PC-3 (cell line): ENCODE measurements at regions not wholly inside any gene's neighbourhood (a gene's known extent, or its start where the extent isn't known, plus 50 kb on each side); places are given as distances from the start of the nearest gene placed in this dataset.

ENCODE experiments used
- ATAC-seq: fragments of 200-7000 bp; cut with Tn5 transposase; 2 replicates; pipeline ENCODE4 v1.9.1; 2020; ENCODE audit warnings: mild to moderate bottlenecking, moderate library complexity
- BruUV-seq: library from RNA; stranded (reverse); fragments of 400-500 nt; replicated peaks from 2 replicates; lab custom pipeline; 2021; lab: Mats Ljungman, UMichigan
- CTCF ChIA-PET: fragments of 300-600 bp; sonication (Branson Sonifier 250); formaldehyde crosslinking; loops from one replicate; lab custom pipeline; 2022; ENCODE audit warnings: antibody characterized with exemption; lab: Charles Lee
- POLR2A ChIA-PET: fragments of 300-600 bp; sonication (Branson Sonifier 250); formaldehyde crosslinking; loops from one replicate; lab custom pipeline; 2022; ENCODE audit warnings: antibody characterized with exemption; ENCODE audit not compliant: unreplicated experiment; lab: Charles Lee
- DNase-seq: peaks from one replicate; pipeline ENCODE4 v3.0.0-alpha.2; 2015
- H2AFZ ChIP-seq: fragments of 300-600 bp; sonication (generic); 2 replicates; pipeline ENCODE4 v1.6.0; 2016; ENCODE audit warnings: antibody characterized with exemption, low read length
- H3F3A ChIP-seq: fragments of 300-600 bp; sonication (generic); one replicate; pipeline ENCODE4 v1.6.0; 2017; ENCODE audit warnings: antibody characterized with exemption, low read length, control low read depth, mild to moderate bottlenecking; ENCODE audit not compliant: unreplicated experiment
- H3K27ac ChIP-seq: fragments of 300-600 bp; sonication (generic); 2 replicates; pipeline ENCODE4 v1.5.1; 2016; ENCODE audit warnings: mild to moderate bottlenecking, low read length
- H3K27me3 ChIP-seq: fragments of 300-600 bp; sonication (generic); 2 replicates; pipeline ENCODE4 v1.6.1; 2016; ENCODE audit warnings: low read length, mixed read lengths
- H3K36me3 ChIP-seq: fragments of 300-600 bp; sonication (generic); 2 replicates; pipeline ENCODE4 v1.6.1; 2016; ENCODE audit warnings: low read depth, mixed run types, low read length, mixed read lengths
- H3K4me1 ChIP-seq: fragments of 300-600 bp; sonication (generic); 2 replicates; pipeline ENCODE4 v1.5.1; 2016; ENCODE audit warnings: low read length; ENCODE audit not compliant: insufficient read depth
- H3K4me2 ChIP-seq: fragments of 300-600 bp; sonication (generic); 2 replicates; pipeline ENCODE4 v1.6.0; 2016; ENCODE audit warnings: low read length
- H3K4me3 ChIP-seq: fragments of 300-600 bp; sonication (generic); 2 replicates; pipeline ENCODE4 v1.5.1; 2016; ENCODE audit warnings: mild to moderate bottlenecking, low read length, mixed read lengths
- H3K79me2 ChIP-seq: fragments of 300-600 bp; sonication (generic); 2 replicates; pipeline ENCODE4 v1.6.1; 2017; ENCODE audit warnings: low read length, mixed read lengths
- H3K9ac ChIP-seq: fragments of 300-600 bp; sonication (generic); 2 replicates; pipeline ENCODE4 v1.6.0; 2016; ENCODE audit warnings: mild to moderate bottlenecking, low read length
- H3K9me2 ChIP-seq: fragments of 300-600 bp; sonication (generic); replicated peaks from 2 replicates; pipeline ENCODE4 v1.6.1; 2016; ENCODE audit warnings: mixed run types, low read length, mixed read lengths
- H3K9me3 ChIP-seq: fragments of 300-600 bp; sonication (generic); 2 replicates; pipeline ENCODE4 v1.6.1; 2016; ENCODE audit warnings: low read length, mixed read lengths
- H4K20me1 ChIP-seq: fragments of 300-600 bp; sonication (generic); 2 replicates; pipeline ENCODE4 v1.6.1; 2016; ENCODE audit warnings: low read length, mixed read lengths
- CTCF ChIP-seq: fragments of 300-600 bp; sonication (generic); conservative IDR thresholded peaks from 2 replicates; pipeline ENCODE4 v1.5.1; 2017; ENCODE audit warnings: antibody characterized with exemption, low read depth, mild to moderate bottlenecking, low read length
- EZH2 ChIP-seq: fragments of 300-600 bp; sonication (generic); IDR thresholded peaks from one replicate; pipeline ENCODE4 v1.6.1; 2017; ENCODE audit warnings: antibody characterized with exemption, mild to moderate bottlenecking, low read length; ENCODE audit not compliant: unreplicated experiment
- EZH2phosphoT487 ChIP-seq: fragments of 300-600 bp; sonication (generic); IDR thresholded peaks from 2 replicates; pipeline ENCODE4 v1.6.1; 2018; ENCODE audit warnings: mild to moderate bottlenecking, antibody characterized with exemption, low read length, borderline replicate concordance
- intact Hi-C: fragments of 100-400 bp; cut with micrococcal nuclease; formaldehyde crosslinking; loops from 2 replicates; pipeline ENCODE4 v1.9.0; 2023

GRCh38 chr18:79583984-79584401 lies 95.6 kb upstream of the CTDP1 start:
- no peaks in the 10 kb centered on the region for H3K36me3 ChIP-seq
- no peak overlapping the region for H3K27ac ChIP-seq
- H3K9me2 ChIP-seq: no peaks in the 10 kb centered on the region
- no peak overlapping the region for H3K4me3 ChIP-seq
- no TSS peak for BruUV-seq
- intact Hi-C loops: no loop called here
- no peaks in the 10 kb centered on the region for H3F3A ChIP-seq
- no peak overlapping the region for H3K9ac ChIP-seq
- H3K9me3 ChIP-seq: no peaks in the 10 kb centered on the region
- H2AFZ ChIP-seq: no peak overlapping the region
- CTCF ChIA-PET: no interaction called here
- no peaks in the 10 kb centered on the region for H4K20me1 ChIP-seq
- no peak overlapping the region for H3K4me2 ChIP-seq
- POLR2A ChIA-PET: no interaction called here
- no peaks in the 10 kb centered on the region for H3K79me2 ChIP-seq
- TF ChIP-seq CTCF (no peak), EZH2 (no peak)
- no peaks in the 10 kb centered on the region for H3K4me1 ChIP-seq
- ATAC-seq (no peak), DNase-seq (no peak)
- no peaks in the 10 kb centered on the region for H3K27me3 ChIP-seq

GRCh38 chr18:79584491-79585394 lies 94.9 kb upstream of the CTDP1 start:
- H3K27ac ChIP-seq: no peak overlapping the region
- DNase-seq (no peak), ATAC-seq (no peak)
- ChIA-PET CTCF (no interaction called here), POLR2A (no interaction called here)
- no peaks in the 10 kb centered on the region for H3K9me3 ChIP-seq
- H3K9ac ChIP-seq: no peak overlapping the region
- no peaks in the 10 kb centered on the region for H4K20me1 ChIP-seq
- H3K4me2 ChIP-seq: no peak overlapping the region
- no peaks in the 10 kb centered on the region for H3F3A ChIP-seq
- no peaks in the 10 kb centered on the region for H3K9me2 ChIP-seq
- H3K4me3 ChIP-seq: no peak overlapping the region
- H3K27me3 ChIP-seq: no peaks in the 10 kb centered on the region
- H2AFZ ChIP-seq: no peak overlapping the region
- H3K36me3 ChIP-seq: no peaks in the 10 kb centered on the region
- H3K4me1 ChIP-seq: peaks cover 5% of the 10 kb centered on the region; the same call in 1 of the 2 replicates
- TF ChIP-seq EZH2 (no peak), CTCF (no peak), EZH2phosphoT487 (no peak)
- intact Hi-C loops: no loop called here
- no peaks in the 10 kb centered on the region for H3K79me2 ChIP-seq
- BruUV-seq: no TSS peak
